HEK293T (cell line): ENCODE measurements at regions not wholly inside any gene's neighbourhood (a gene's known extent, or its start where the extent isn't known, plus 50 kb on each side); places are given as distances from the start of the nearest gene placed in this dataset.
A peak's percentile ranks its signal among the peaks of the same experiment; 100 is the strongest.

Experiments used
- CTCF ChIA-PET: fragments of 350-600 bp; formaldehyde crosslinking; extraction: SDS; loops from one replicate; lab custom pipeline; 2021; ENCODE audit warnings: antibody characterized with exemption, inconsistent platforms; lab: Yijun Ruan, JAX
- POLR2A ChIA-PET: fragments of 350-600 bp; formaldehyde crosslinking; extraction: SDS; loops from one replicate; lab custom pipeline; 2020; ENCODE audit warnings: antibody characterized with exemption, inconsistent platforms; lab: Yijun Ruan, JAX
- DNase-seq: peaks from one replicate; pipeline ENCODE4 v3.0.0; 2012; ENCODE audit warnings: mixed read lengths; ENCODE audit errors: extremely low spot score
- ARNT ChIP-seq: fragments of 450-650 bp; IDR thresholded peaks from 2 replicates; pipeline ENCODE4 v1.6.1; 2017; ENCODE audit warnings: mild to moderate bottlenecking
- BHLHE40 ChIP-seq: fragments of 450-650 bp; IDR thresholded peaks from 2 replicates; pipeline ENCODE4 v1.6.1; 2016; ENCODE audit warnings: mild to moderate bottlenecking, moderate library complexity, borderline replicate concordance
- CTBP1 ChIP-seq: fragments of 450-650 bp; IDR thresholded peaks from 2 replicates; pipeline ENCODE4 v1.6.1; 2016; ENCODE audit warnings: borderline replicate concordance
- ELF4 ChIP-seq: fragments of 450-650 bp; IDR thresholded peaks from 2 replicates; pipeline ENCODE4 v1.6.1; 2017; ENCODE audit warnings: antibody characterized with exemption
- FOXA1 ChIP-seq: fragments of 450-650 bp; IDR thresholded peaks from 2 replicates; pipeline ENCODE4 v1.6.1; 2016; ENCODE audit warnings: mild to moderate bottlenecking
- FOXK2 ChIP-seq: fragments of 450-650 bp; IDR thresholded peaks from 2 replicates; pipeline ENCODE4 v1.6.1; 2016; ENCODE audit warnings: mild to moderate bottlenecking
- FOXM1 ChIP-seq: fragments of 450-650 bp; IDR thresholded peaks from 2 replicates; pipeline ENCODE4 v1.6.1; 2017; ENCODE audit warnings: mild to moderate bottlenecking, borderline replicate concordance
- HDGF ChIP-seq: fragments of 450-650 bp; IDR thresholded peaks from 2 replicates; pipeline ENCODE4 v1.6.1; 2017; ENCODE audit warnings: antibody characterized with exemption, borderline replicate concordance
- L3MBTL2 ChIP-seq: fragments of 450-650 bp; conservative IDR thresholded peaks from 2 replicates; pipeline ENCODE4 v1.6.1; 2016; ENCODE audit warnings: mild to moderate bottlenecking
- LEF1 ChIP-seq: fragments of 450-650 bp; IDR thresholded peaks from 2 replicates; pipeline ENCODE4 v1.6.1; 2017; ENCODE audit warnings: mild to moderate bottlenecking, borderline replicate concordance
- NFRKB ChIP-seq: fragments of 450-650 bp; IDR thresholded peaks from 2 replicates; pipeline ENCODE4 v1.6.1; 2016; ENCODE audit warnings: mild to moderate bottlenecking, moderate library complexity
- SP1 ChIP-seq: fragments of 450-650 bp; IDR thresholded peaks from 2 replicates; pipeline ENCODE4 v1.6.1; 2017
- SUZ12 ChIP-seq: fragments of 450-650 bp; IDR thresholded peaks from 2 replicates; pipeline ENCODE4 v1.6.1; 2016; ENCODE audit warnings: mild to moderate bottlenecking
- TARDBP ChIP-seq: fragments of 450-650 bp; IDR thresholded peaks from 2 replicates; pipeline ENCODE4 v1.6.1; 2016
- ZNF384 ChIP-seq: fragments of 450-650 bp; IDR thresholded peaks from 2 replicates; pipeline ENCODE4 v1.6.1; 2016
- TF ChIP-seq, protein P1 (sequence below): fragments of 450-650 bp; IDR thresholded peaks from 2 replicates; pipeline ENCODE4 v1.6.1; 2016

DNA sequence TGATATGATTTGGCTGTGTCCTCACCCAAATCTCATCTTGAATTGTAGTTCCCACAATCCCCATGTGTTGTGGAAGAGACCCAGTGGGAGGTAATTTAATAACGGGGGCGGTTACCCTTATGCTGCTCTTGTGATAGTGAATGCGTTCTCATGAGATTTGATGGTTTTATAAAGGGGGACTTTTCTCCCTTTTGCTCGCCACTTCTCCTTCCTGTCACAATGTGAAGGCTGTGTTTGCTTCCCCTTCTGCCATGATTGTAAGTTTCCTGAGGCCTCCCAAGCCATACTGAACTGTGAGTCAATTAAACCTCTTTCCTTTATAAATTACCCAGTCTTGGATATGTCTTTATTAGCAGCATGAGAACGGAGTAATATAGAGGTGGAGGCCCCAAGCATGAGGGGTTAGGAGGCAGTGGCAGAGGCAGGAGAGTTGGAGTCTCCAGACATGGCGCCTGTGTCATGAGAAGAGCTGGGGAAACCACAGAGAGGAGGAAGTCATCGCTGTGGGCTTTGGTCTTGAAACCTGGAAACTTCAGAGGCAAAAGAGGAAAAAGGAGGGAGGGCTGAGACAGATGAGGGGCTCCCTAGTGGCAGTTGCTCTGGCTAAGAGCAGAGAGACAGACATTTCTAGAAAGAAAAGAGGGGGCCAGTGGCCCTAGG, 107.8 kb upstream of the VEPH1 start:
- POLR2A ChIA-PET: no interaction called here
- DNase-seq: no peak
- no peak for TF ChIP-seq ARNT
- no peak for TF ChIP-seq FOXM1
- TF ChIP-seq BHLHE40: no peak
- no peak for TF ChIP-seq SP1
- no peak for TF ChIP-seq CTBP1
- TF ChIP-seq NFRKB: no peak
- TF ChIP-seq L3MBTL2: no peak
- CTCF ChIA-PET: interaction anchor here (0.8 kb wide), 1 partner anchor 823 kb away, joined by 5 read pairs; no protein-coding TSS in a partner anchor

DNA sequence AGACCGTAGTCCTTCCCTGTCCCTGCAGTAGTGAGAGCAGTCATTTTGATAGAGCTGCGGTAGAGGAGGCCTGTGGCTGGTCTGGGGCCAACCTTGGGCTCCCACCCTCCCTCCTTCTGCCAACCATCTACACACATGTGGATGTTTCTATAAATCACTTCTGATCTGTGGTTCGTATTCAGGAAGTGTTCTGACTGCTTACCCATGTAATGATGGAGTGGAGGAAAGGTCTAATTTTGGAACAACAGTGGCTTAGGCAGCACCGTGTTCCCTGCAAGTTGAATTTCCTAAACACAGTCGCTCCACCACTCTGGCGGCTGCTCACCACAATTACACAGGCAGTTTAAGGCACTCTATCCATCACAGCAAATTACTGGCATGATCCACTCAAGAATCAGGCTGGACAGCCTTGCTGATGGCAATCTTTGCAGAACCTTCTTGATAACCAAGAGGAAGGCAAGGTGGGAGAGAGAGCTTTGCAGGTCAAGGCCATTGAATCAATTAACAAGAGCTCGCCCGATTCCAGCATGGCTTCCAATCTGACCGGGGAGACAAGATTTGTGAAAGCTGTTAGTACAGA, 104.7 kb upstream of the VEPH1 start:
- CTCF ChIA-PET: interaction anchor here (0.6 kb wide), 1 partner anchor 15 kb away, joined by 3 read pairs; no protein-coding TSS in a partner anchor
- POLR2A ChIA-PET: no interaction called here
- no peak for DNase-seq
- TF ChIP-seq, protein P1, sequence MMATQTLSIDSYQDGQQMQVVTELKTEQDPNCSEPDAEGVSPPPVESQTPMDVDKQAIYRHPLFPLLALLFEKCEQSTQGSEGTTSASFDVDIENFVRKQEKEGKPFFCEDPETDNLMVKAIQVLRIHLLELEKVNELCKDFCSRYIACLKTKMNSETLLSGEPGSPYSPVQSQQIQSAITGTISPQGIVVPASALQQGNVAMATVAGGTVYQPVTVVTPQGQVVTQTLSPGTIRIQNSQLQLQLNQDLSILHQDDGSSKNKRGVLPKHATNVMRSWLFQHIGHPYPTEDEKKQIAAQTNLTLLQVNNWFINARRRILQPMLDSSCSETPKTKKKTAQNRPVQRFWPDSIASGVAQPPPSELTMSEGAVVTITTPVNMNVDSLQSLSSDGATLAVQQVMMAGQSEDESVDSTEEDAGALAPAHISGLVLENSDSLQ: no peak
- TF ChIP-seq BHLHE40 (no peak), ZNF384 (no peak), L3MBTL2 (no peak), NFRKB (no peak), HDGF (no peak), ARNT (no peak), SUZ12 (no peak), CTBP1 (no peak), ELF4 (no peak)

DNA sequence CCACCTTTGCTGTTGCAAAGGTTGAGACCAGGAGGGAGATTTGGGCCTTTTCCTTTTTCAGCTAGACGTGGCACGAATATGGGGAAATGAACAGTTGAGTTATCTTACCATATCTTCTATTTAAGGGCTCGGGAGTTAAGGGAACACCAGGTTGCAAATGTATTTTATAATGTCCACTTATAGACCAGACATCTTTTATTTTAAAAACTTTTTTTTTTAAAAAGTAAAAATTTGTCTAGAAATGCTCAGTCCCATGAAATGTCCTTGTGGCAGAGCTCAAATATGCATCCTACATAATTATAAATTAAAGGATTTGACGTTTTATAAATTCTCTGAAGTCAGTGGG, 103.6 kb upstream of the VEPH1 start:
- no peak for DNase-seq
- ChIA-PET CTCF (interaction anchor here (0.5 to 1.0 kb wide), 7 partner anchors 8 to 978 kb away, joined by 3 to 7 read pairs (median 4); no protein-coding TSS in a partner anchor), POLR2A (no interaction called here)
- TF ChIP-seq FOXK2: no peak
- no peak for TF ChIP-seq SP1
- TF ChIP-seq NFRKB: no peak
- no peak for TF ChIP-seq ZNF384
- TF ChIP-seq TARDBP: no peak
- no peak for TF ChIP-seq SUZ12
- no peak for TF ChIP-seq FOXA1
- TF ChIP-seq, protein P1: no peak
- TF ChIP-seq ELF4: no peak
- no peak for TF ChIP-seq LEF1
- TF ChIP-seq HDGF: no peak
- no peak for TF ChIP-seq BHLHE40
- no peak for TF ChIP-seq L3MBTL2
- no peak for TF ChIP-seq CTBP1
- no peak for TF ChIP-seq FOXM1
- TF ChIP-seq ARNT: no peak

DNA sequence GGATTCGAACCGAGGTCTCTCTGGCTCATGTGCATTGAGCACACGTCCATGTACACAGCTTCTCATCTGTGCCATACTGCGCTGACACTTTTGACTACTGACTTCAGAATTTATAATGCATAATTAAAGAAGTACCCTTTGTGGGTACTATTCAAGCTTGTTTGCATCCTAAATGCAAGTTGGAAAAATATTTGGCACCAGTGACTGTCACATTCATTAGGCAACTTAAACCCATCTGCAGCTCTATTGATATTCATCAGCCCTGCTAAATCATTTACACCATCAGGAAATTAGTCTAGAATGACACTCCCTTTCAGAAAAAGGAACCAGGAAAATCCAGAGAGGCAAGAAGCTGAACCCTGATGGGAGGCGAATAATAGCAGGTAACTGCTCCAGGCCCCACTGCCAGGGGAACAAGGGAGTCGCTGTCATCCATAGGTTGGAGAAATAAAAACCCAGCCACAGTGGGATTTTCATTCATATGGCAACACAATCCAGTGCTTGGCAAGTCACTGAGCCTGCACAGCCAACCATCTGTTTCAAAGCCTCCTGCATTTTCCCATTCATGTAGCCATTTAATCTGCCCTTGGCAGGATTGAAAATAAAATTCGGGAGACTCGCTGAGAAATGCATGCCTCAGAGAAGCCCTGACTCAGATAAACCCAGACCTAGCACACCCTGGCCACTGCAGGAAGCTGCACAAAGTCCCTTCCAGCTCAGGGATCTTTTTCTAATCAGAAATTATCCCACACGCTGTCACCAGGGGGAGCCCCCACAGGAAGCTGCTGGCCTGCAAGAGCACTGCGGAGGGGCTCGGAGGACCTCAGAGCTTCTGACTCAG, 103.0 kb upstream of the VEPH1 start:
- ChIA-PET POLR2A (no interaction called here), CTCF (interaction anchor here (0.5 to 1.3 kb wide), 8 partner anchors 8 to 979 kb away, joined by 3 to 7 read pairs (median 4); no protein-coding TSS in a partner anchor)
- TF ChIP-seq SUZ12 (no peak), HDGF (no peak), L3MBTL2 (no peak), ZNF384 (no peak), CTBP1 (no peak), FOXK2 (no peak), ARNT (no peak), FOXM1 (no peak), ELF4 (no peak), BHLHE40 (no peak), SP1 (no peak), FOXA1 (no peak), TARDBP (no peak)
- TF ChIP-seq, protein P1: no peak
- DNase-seq: peak; percentile 81

DNA sequence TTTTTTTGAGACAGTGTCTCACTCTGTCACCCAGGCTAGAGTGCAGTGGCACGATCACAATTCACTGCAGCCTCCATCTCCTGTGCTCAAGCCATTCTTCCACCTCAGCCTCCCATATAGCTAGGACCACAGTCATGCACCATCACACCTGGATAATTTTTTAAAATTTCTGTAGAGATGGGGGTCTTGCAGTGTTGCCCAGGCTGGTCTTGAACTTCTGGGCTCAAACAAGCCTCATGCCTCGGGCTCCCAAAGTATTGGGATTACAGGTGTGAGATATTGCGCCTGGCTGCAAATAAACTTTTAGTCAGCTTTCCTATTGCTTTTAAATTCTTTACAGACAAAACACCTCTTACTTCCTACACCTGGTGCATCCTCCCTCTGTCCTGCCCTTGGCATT, 102.1 kb upstream of the VEPH1 start:
- DNase-seq: no peak
- no peak for TF ChIP-seq ELF4
- TF ChIP-seq FOXK2: no peak
- TF ChIP-seq, protein P1: no peak
- TF ChIP-seq BHLHE40: no peak
- TF ChIP-seq CTBP1: no peak
- no peak for TF ChIP-seq NFRKB
- no peak for TF ChIP-seq L3MBTL2
- TF ChIP-seq FOXM1: no peak
- TF ChIP-seq TARDBP: no peak
- no peak for TF ChIP-seq SP1
- no peak for TF ChIP-seq FOXA1
- TF ChIP-seq HDGF: no peak
- POLR2A ChIA-PET: no interaction called here
- CTCF ChIA-PET: interaction anchor here (1.3 kb wide), 1 partner anchor 926 kb away, joined by 3 read pairs; no protein-coding TSS in a partner anchor
